ENCODE measurements at regions not wholly inside any gene's neighbourhood (a gene's known extent, or its start where the extent isn't known, plus 50 kb on each side); places are given as distances from the start of the nearest gene placed in this dataset.

DNA sequence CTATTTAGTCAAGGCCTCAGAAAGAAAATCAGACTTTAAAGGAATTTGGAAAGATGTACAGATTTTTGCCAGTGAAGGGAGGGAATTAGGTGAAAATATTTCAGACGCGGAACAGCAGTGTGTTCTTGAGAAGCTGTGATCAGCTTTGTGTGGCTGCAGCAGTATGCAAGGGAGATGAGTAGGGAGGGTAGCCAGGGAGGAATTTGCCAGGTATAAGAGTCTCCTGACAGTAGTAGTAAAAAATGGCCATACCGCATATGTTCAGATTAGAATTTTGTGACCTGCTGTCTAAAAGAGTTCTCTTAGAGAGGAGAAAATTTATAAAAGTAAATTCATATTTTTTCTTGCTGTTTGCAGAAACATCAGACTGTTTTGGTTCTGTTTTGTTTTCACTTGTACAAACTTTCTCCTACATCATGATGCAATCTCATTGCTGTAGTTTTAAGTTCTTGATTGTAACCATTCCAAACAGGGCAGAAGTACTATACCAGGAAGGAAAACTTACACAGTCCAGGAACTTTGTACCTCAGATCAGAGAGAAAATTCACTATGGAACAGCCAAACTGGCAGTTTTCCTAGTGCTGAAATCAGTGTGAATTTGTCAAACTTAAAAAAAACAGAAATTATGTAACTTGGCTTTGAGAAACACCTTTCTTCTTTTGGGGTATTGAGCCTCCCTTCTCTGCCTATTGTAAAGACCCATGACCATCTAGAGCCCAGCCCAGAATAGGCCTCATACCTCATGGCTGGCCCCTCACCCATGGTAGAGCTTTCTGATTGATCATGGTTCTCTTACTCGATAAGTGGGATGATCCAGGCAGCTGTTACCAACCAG is 78.4 kb upstream of the NR3C1 start:
- 95% methylated on average over 3 of the region's 4 CpGs for WGBS (ENCODE audit: insufficient coverage)
- H2AFZ ChIP-seq (ENCODE audit: insufficient read depth, low read depth, low read length, poor library complexity, severe bottlenecking): no peak overlapping the region
- peaks cover 0 to 1% (median 0%) of the 10 kb centered on the region in 3 donors for H3K27me3 Mint-ChIP-seq (ENCODE audit: low read depth in 3 of 3)
- no peak overlapping the region for H3K4me3 ChIP-seq (replicated peaks in 1 of 3; ENCODE audit: low read depth in 2 of 3, low read length in 3 of 3)
- H3K4me3 Mint-ChIP-seq: no peak overlapping the region
- H3K4me2 ChIP-seq (replicated peaks; ENCODE audit: extremely low read depth, low read length, poor library complexity, severe bottlenecking): no peak overlapping the region
- H3K79me2 ChIP-seq (ENCODE audit: insufficient read depth, low read length): no peaks in the 10 kb centered on the region
- no peaks in the 10 kb centered on the region for H3K27me3 ChIP-seq (ENCODE audit: control insufficient read depth in 2 of 2, insufficient read depth in 2 of 2, low read length in 2 of 2)
- H3K36me3 ChIP-seq (replicated peaks in 1 of 2; ENCODE audit: control insufficient read depth in 1 of 2, insufficient read depth in 2 of 2, low read length in 2 of 2): no peaks in the 10 kb centered on the region
- no peak overlapping the region for H3K9ac ChIP-seq (ENCODE audit: insufficient read depth, low read length, poor library complexity, severe bottlenecking)
- no peaks in the 10 kb centered on the region for H4K20me1 ChIP-seq (ENCODE audit: insufficient read depth, low read length)
- no peak overlapping the region for H3K27ac ChIP-seq (ENCODE audit: low read depth in 1 of 2, low read length in 2 of 2)
- H3K36me3 Mint-ChIP-seq: no peaks in the 10 kb centered on the region
- intact Hi-C loops (cut with micrococcal nuclease): loop anchor here in 1 of 2 donors (10.0 kb wide), 1 partner anchor 67 kb away; no protein-coding TSS in a partner anchor
- H3K9me3 ChIP-seq (replicated peaks in 1 of 2; ENCODE audit: control insufficient read depth in 1 of 2, insufficient read depth in 1 of 2, low read length in 2 of 2): no peaks in the 10 kb centered on the region
- DNase-seq: no peak
- H3K4me1 ChIP-seq (ENCODE audit: control insufficient read depth in 1 of 2, insufficient read depth in 2 of 2, low read length in 2 of 2): peaks cover 5 to 16% of the 10 kb centered on the region in 2 donors
- H3K4me1 Mint-ChIP-seq: peaks cover 15% of the 10 kb centered on the region
- TF ChIP-seq, protein P1, sequence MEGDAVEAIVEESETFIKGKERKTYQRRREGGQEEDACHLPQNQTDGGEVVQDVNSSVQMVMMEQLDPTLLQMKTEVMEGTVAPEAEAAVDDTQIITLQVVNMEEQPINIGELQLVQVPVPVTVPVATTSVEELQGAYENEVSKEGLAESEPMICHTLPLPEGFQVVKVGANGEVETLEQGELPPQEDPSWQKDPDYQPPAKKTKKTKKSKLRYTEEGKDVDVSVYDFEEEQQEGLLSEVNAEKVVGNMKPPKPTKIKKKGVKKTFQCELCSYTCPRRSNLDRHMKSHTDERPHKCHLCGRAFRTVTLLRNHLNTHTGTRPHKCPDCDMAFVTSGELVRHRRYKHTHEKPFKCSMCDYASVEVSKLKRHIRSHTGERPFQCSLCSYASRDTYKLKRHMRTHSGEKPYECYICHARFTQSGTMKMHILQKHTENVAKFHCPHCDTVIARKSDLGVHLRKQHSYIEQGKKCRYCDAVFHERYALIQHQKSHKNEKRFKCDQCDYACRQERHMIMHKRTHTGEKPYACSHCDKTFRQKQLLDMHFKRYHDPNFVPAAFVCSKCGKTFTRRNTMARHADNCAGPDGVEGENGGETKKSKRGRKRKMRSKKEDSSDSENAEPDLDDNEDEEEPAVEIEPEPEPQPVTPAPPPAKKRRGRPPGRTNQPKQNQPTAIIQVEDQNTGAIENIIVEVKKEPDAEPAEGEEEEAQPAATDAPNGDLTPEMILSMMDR (IDR thresholded peaks at IDR 0.05): no peak
- H3K9me3 Mint-ChIP-seq: peaks cover 0 to 6% (median 3%) of the 10 kb centered on the region in 7 donors
- no peak overlapping the region for H3K27ac Mint-ChIP-seq

DNA sequence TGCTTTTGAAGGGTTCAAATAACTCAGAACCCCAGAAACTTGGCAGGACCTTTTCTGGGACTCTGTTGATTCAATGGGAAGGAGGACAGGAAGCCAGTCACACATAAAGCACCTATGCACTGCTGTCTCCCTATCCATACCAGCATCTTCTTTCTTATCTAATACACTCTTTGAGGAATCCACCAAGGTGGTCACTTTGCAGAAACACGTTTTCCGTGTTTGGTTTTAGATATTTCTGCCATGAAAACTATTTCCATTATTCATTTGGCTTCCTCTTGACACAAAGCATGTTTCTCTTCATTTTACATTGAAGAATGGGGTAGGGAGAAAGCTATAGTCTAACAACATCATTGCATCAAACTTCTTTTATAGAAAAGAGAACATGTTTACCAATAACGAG is 76.5 kb upstream of the NR3C1 start:
- Histone ChIP-seq H3K4me3 (replicated peaks in 1 of 3; ENCODE audit: low read depth in 2 of 3, low read length in 3 of 3) (no peak overlapping the region), H4K20me1 (ENCODE audit: insufficient read depth, low read length) (no peaks in the 10 kb centered on the region), H3K4me1 (ENCODE audit: control insufficient read depth in 1 of 2, insufficient read depth in 2 of 2, low read length in 2 of 2) (peaks cover 5 to 15% of the 10 kb centered on the region in 2 donors), H3K9me3 (replicated peaks in 1 of 2; ENCODE audit: control insufficient read depth in 1 of 2, insufficient read depth in 1 of 2, low read length in 2 of 2) (no peaks in the 10 kb centered on the region), H3K79me2 (ENCODE audit: insufficient read depth, low read length) (no peaks in the 10 kb centered on the region), H2AFZ (ENCODE audit: insufficient read depth, low read depth, low read length, poor library complexity, severe bottlenecking) (no peak overlapping the region), H3K27ac (ENCODE audit: low read depth in 1 of 2, low read length in 2 of 2) (no peak overlapping the region), H3K9ac (ENCODE audit: insufficient read depth, low read length, poor library complexity, severe bottlenecking) (no peak overlapping the region), H3K36me3 (replicated peaks in 1 of 2; ENCODE audit: control insufficient read depth in 1 of 2, insufficient read depth in 2 of 2, low read length in 2 of 2) (no peaks in the 10 kb centered on the region), H3K27me3 (ENCODE audit: control insufficient read depth in 2 of 2, insufficient read depth in 2 of 2, low read length in 2 of 2) (no peaks in the 10 kb centered on the region), H3K4me2 (replicated peaks; ENCODE audit: extremely low read depth, low read length, poor library complexity, severe bottlenecking) (no peak overlapping the region)
- H3K9me3 Mint-ChIP-seq: peaks cover 0 to 3% (median 2%) of the 10 kb centered on the region in 7 donors
- H3K4me1 Mint-ChIP-seq: peaks cover 14% of the 10 kb centered on the region
- H3K27me3 Mint-ChIP-seq (ENCODE audit: low read depth in 3 of 3): peaks cover 0 to 1% (median 0%) of the 10 kb centered on the region in 3 donors
- H3K36me3 Mint-ChIP-seq: no peaks in the 10 kb centered on the region
- H3K27ac Mint-ChIP-seq: no peak overlapping the region
- intact Hi-C loops (cut with micrococcal nuclease): loop anchor here in 1 of 2 donors (10.0 kb wide), 1 partner anchor 65 kb away; no protein-coding TSS in a partner anchor
- no CpG with 5 or more reads among the region's 3 CpGs for WGBS (ENCODE audit: insufficient coverage)
- TF ChIP-seq, protein P1 (IDR thresholded peaks at IDR 0.05): no peak
- no peak for DNase-seq
- no peak overlapping the region for H3K4me3 Mint-ChIP-seq
